ENCODE measurements at regions not wholly inside any gene's neighbourhood (a gene's known extent, or its start where the extent isn't known, plus 50 kb on each side); places are given as distances from the start of the nearest gene placed in this dataset.

DNA sequence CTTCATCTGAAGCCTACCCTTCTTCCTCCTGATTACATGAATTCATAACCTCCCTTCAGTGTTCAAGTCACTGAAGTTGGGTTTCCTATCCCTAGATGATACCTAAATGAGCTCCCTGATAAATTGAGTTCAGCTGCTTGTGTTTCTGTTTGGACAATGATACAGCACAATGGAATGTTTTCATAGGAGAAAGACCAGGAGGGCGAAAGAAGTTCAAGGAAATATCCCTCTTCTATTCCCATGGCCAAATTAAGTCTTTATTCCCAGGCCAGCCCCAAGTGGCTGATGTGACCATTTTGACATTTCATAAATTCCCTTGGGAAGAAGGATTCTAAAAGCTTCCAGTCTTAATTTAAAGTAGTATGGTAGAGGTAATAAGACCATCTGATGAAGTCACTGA is 555.8 kb upstream of the CLINT1 start:
- Histone ChIP-seq H3K4me1 (ENCODE audit: control insufficient read depth in 1 of 2, insufficient read depth in 2 of 2, low read length in 2 of 2) (peaks cover 25 to 30% of the 10 kb centered on the region in 2 donors), H4K20me1 (ENCODE audit: insufficient read depth, low read length) (no peaks in the 10 kb centered on the region), H3K36me3 (replicated peaks in 1 of 2; ENCODE audit: control insufficient read depth in 1 of 2, insufficient read depth in 2 of 2, low read length in 2 of 2) (no peaks in the 10 kb centered on the region), H3K27me3 (ENCODE audit: control insufficient read depth in 2 of 2, insufficient read depth in 2 of 2, low read length in 2 of 2) (no peaks in the 10 kb centered on the region), H2AFZ (ENCODE audit: insufficient read depth, low read depth, low read length, poor library complexity, severe bottlenecking) (no peak overlapping the region), H3K27ac (ENCODE audit: low read depth in 1 of 2, low read length in 2 of 2) (no peak overlapping the region), H3K9me3 (replicated peaks in 1 of 2; ENCODE audit: control insufficient read depth in 1 of 2, insufficient read depth in 1 of 2, low read length in 2 of 2) (no peaks in the 10 kb centered on the region), H3K9ac (ENCODE audit: insufficient read depth, low read length, poor library complexity, severe bottlenecking) (no peak overlapping the region), H3K4me2 (replicated peaks; ENCODE audit: extremely low read depth, low read length, poor library complexity, severe bottlenecking) (no peak overlapping the region), H3K4me3 (replicated peaks in 1 of 3; ENCODE audit: low read depth in 2 of 3, low read length in 3 of 3) (no peak overlapping the region), H3K79me2 (ENCODE audit: insufficient read depth, low read length) (no peaks in the 10 kb centered on the region)
- Mint-ChIP-seq H3K4me1 (peaks cover 34% of the 10 kb centered on the region), H3K27ac (no peak overlapping the region), H3K36me3 (peaks cover 0 to 2% of the 10 kb centered on the region in 2 donors), H3K27me3 (ENCODE audit: low read depth in 3 of 3) (no peaks in the 10 kb centered on the region), H3K9me3 (peaks cover 0 to 5% (median 0%) of the 10 kb centered on the region in 7 donors), H3K4me3 (no peak overlapping the region)
- WGBS (ENCODE audit: insufficient coverage), result no CpG with 5 or more reads among the region's 1 CpG
- intact Hi-C loops (cut with micrococcal nuclease), result no loop called here
- TF ChIP-seq, protein P1, sequence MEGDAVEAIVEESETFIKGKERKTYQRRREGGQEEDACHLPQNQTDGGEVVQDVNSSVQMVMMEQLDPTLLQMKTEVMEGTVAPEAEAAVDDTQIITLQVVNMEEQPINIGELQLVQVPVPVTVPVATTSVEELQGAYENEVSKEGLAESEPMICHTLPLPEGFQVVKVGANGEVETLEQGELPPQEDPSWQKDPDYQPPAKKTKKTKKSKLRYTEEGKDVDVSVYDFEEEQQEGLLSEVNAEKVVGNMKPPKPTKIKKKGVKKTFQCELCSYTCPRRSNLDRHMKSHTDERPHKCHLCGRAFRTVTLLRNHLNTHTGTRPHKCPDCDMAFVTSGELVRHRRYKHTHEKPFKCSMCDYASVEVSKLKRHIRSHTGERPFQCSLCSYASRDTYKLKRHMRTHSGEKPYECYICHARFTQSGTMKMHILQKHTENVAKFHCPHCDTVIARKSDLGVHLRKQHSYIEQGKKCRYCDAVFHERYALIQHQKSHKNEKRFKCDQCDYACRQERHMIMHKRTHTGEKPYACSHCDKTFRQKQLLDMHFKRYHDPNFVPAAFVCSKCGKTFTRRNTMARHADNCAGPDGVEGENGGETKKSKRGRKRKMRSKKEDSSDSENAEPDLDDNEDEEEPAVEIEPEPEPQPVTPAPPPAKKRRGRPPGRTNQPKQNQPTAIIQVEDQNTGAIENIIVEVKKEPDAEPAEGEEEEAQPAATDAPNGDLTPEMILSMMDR (IDR thresholded peaks at IDR 0.05), result no peak
- DNase-seq, result no peak

GRCh38 chr5:158414333-158414762 is 555.4 kb upstream of the CLINT1 start:
- Histone ChIP-seq H3K4me2 (replicated peaks; ENCODE audit: extremely low read depth, low read length, poor library complexity, severe bottlenecking) (no peak overlapping the region), H3K4me3 (replicated peaks in 1 of 3; ENCODE audit: low read depth in 2 of 3, low read length in 3 of 3) (no peak overlapping the region), H3K27me3 (ENCODE audit: control insufficient read depth in 2 of 2, insufficient read depth in 2 of 2, low read length in 2 of 2) (no peaks in the 10 kb centered on the region), H2AFZ (ENCODE audit: insufficient read depth, low read depth, low read length, poor library complexity, severe bottlenecking) (no peak overlapping the region), H3K4me1 (ENCODE audit: control insufficient read depth in 1 of 2, insufficient read depth in 2 of 2, low read length in 2 of 2) (peaks cover 25 to 30% of the 10 kb centered on the region in 2 donors), H3K9me3 (replicated peaks in 1 of 2; ENCODE audit: control insufficient read depth in 1 of 2, insufficient read depth in 1 of 2, low read length in 2 of 2) (no peaks in the 10 kb centered on the region), H3K36me3 (replicated peaks in 1 of 2; ENCODE audit: control insufficient read depth in 1 of 2, insufficient read depth in 2 of 2, low read length in 2 of 2) (no peaks in the 10 kb centered on the region), H3K79me2 (ENCODE audit: insufficient read depth, low read length) (no peaks in the 10 kb centered on the region), H4K20me1 (ENCODE audit: insufficient read depth, low read length) (no peaks in the 10 kb centered on the region), H3K9ac (ENCODE audit: insufficient read depth, low read length, poor library complexity, severe bottlenecking) (no peak overlapping the region), H3K27ac (ENCODE audit: low read depth in 1 of 2, low read length in 2 of 2) (no peak overlapping the region)
- TF ChIP-seq, protein P1 (IDR thresholded peaks at IDR 0.05), result no peak
- Mint-ChIP-seq H3K36me3 (peaks cover 0 to 2% of the 10 kb centered on the region in 2 donors), H3K4me1 (peaks cover 32% of the 10 kb centered on the region), H3K4me3 (no peak overlapping the region), H3K27me3 (ENCODE audit: low read depth in 3 of 3) (no peaks in the 10 kb centered on the region), H3K9me3 (peaks cover 0 to 5% (median 0%) of the 10 kb centered on the region in 7 donors), H3K27ac (peak overlapping the region in 1 of 7 donors; percentile 5)
- 100% methylated on average over 1 of the region's 3 CpGs for WGBS (ENCODE audit: insufficient coverage)
- DNase-seq, result no peak
- intact Hi-C loops (cut with micrococcal nuclease), result no loop called here
